Activated CD8-positive, alpha-beta T cell treated with anti-CD3 and anti-CD28 coated beads for 36 hours (primary cell): ENCODE measurements at regions not wholly inside any gene's neighbourhood (a gene's known extent, or its start where the extent isn't known, plus 50 kb on each side); places are given as distances from the start of the nearest gene placed in this dataset.
"Not testable (repeated sequence)": the region's sequence is repeated elsewhere in the genome, so short reads cannot be mapped to it uniquely, and the experiment has no call there.

Source experiments
- ATAC-seq: fragments of 200-7000 bp; cut with Tn5 transposase; one replicate; pipeline ENCODE4 v1.10.0; 2021; ENCODE audit warnings: mild to moderate bottlenecking, moderate library complexity
- CTCF ChIA-PET: fragments of 350-600 bp; sonication (Branson Sonifier 250); formaldehyde crosslinking; loops from one replicate; lab custom pipeline; 2021; ENCODE audit warnings: antibody characterized with exemption; lab: Charles Lee
- POLR2A ChIA-PET: fragments of 350-600 bp; sonication (Branson Sonifier 250); formaldehyde crosslinking; loops from one replicate; lab custom pipeline; 2021; ENCODE audit warnings: antibody characterized with exemption; lab: Charles Lee
- DNase-seq: peaks from one replicate; pipeline ENCODE4 v3.0.0-alpha.2; 2020
- H3K27ac Mint-ChIP-seq: one replicate; pipeline ENCODE4 v1.8.0; 2021; ENCODE audit warnings: mild to moderate bottlenecking, mixed read lengths
- H3K27me3 Mint-ChIP-seq: one replicate; pipeline ENCODE4 v1.8.0; 2021; ENCODE audit warnings: mixed read lengths
- H3K36me3 Mint-ChIP-seq: one replicate; pipeline ENCODE4 v1.8.0; 2021; ENCODE audit warnings: low read depth, mixed read lengths
- H3K4me1 Mint-ChIP-seq: one replicate; pipeline ENCODE4 v1.8.0; 2021; ENCODE audit warnings: low read depth, mixed read lengths
- H3K4me3 Mint-ChIP-seq: one replicate; pipeline ENCODE4 v1.8.0; 2021; ENCODE audit warnings: mild to moderate bottlenecking, moderate library complexity, mixed read lengths
- H3K9me3 Mint-ChIP-seq: one replicate; pipeline ENCODE4 v1.8.0; 2021; ENCODE audit warnings: mixed read lengths
- intact Hi-C: fragments of 100-400 bp; cut with micrococcal nuclease; formaldehyde crosslinking; loops from one replicate; pipeline ENCODE4 v1.10.0; 2022
- TF ChIP-seq, protein P1 (sequence below): fragments of 200-600 bp; IDR thresholded peaks from one replicate; pipeline ENCODE4 v1.8.0; 2022; ENCODE audit warnings: antibody characterized with exemption, mild to moderate bottlenecking

DNA sequence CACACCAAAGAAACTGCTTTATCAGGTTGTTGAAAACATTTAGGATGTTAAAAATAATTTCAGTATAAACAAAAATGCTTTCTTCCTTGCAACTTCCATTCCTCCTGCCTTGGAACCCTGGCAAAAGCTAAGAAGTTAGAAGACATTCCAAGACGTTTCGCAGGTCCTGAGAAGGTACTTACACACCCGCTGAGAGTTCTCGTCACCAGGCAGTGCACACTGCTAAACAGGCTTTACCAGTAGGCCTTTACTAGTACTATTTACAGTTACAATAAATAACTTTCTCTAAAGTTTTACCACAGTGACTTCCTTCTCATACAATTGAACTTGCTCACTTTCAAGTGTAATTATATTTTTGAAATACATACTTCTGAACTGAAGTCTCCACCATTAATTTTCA is 81.4 kb upstream of the RPS6KA2 start:
- DNase-seq, result no peak
- CTCF ChIA-PET, result no interaction called here
- no peak for ATAC-seq
- H3K27ac Mint-ChIP-seq, result no peak overlapping the region
- peaks cover 4% of the 10 kb centered on the region for H3K27me3 Mint-ChIP-seq
- peaks cover 4% of the 10 kb centered on the region for H3K9me3 Mint-ChIP-seq
- TF ChIP-seq, protein P1, sequence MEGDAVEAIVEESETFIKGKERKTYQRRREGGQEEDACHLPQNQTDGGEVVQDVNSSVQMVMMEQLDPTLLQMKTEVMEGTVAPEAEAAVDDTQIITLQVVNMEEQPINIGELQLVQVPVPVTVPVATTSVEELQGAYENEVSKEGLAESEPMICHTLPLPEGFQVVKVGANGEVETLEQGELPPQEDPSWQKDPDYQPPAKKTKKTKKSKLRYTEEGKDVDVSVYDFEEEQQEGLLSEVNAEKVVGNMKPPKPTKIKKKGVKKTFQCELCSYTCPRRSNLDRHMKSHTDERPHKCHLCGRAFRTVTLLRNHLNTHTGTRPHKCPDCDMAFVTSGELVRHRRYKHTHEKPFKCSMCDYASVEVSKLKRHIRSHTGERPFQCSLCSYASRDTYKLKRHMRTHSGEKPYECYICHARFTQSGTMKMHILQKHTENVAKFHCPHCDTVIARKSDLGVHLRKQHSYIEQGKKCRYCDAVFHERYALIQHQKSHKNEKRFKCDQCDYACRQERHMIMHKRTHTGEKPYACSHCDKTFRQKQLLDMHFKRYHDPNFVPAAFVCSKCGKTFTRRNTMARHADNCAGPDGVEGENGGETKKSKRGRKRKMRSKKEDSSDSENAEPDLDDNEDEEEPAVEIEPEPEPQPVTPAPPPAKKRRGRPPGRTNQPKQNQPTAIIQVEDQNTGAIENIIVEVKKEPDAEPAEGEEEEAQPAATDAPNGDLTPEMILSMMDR, result no peak
- POLR2A ChIA-PET, result no interaction called here
- intact Hi-C loops, result no loop called here
- H3K36me3 Mint-ChIP-seq, result no peaks in the 10 kb centered on the region
- no peak overlapping the region for H3K4me3 Mint-ChIP-seq
- no peaks in the 10 kb centered on the region for H3K4me1 Mint-ChIP-seq

- no peak overlapping the region for H3K27ac Mint-ChIP-seq
- ChIA-PET POLR2A (no interaction called here), CTCF (no interaction called here)
- H3K36me3 Mint-ChIP-seq, result no peaks in the 10 kb centered on the region
- TF ChIP-seq, protein P1, result no peak
- no peak overlapping the region for H3K4me3 Mint-ChIP-seq
- ATAC-seq (peak; percentile 77), DNase-seq (peak; percentile 55)
- H3K9me3 Mint-ChIP-seq, result peaks cover 4% of the 10 kb centered on the region
- no peaks in the 10 kb centered on the region for H3K4me1 Mint-ChIP-seq
- intact Hi-C loops, result no loop called here
- peaks cover 4% of the 10 kb centered on the region for H3K27me3 Mint-ChIP-seq
Measured at GRCh38 chr6:166707045-166707444, 80.0 kb upstream of the RPS6KA2 start.

DNA sequence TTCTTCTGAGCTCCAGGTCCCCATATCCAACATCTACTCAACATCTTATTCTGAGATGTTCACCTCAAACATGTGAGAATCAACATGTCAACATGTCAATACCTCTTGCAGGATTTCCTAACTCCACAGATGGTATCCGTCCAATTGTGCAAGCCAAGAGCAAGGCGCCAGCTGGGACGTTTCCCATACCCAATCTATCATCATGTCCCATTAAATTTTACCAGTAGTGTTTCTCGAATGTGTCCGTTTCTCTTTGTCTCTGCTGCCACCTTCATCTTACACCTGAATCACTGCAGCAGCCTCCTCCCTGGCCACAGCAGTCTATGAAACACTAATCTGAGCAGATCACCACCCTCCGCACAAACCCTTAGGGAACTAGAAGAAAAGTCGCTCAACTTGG is 78.0 kb upstream of the RPS6KA2 start:
- DNase-seq, result no peak
- H3K4me3 Mint-ChIP-seq, result no peak overlapping the region
- intact Hi-C loops, result no loop called here
- no peak for ATAC-seq
- TF ChIP-seq, protein P1, result no peak
- peaks cover 4% of the 10 kb centered on the region for H3K27me3 Mint-ChIP-seq
- no peaks in the 10 kb centered on the region for H3K9me3 Mint-ChIP-seq
- peaks cover 3% of the 10 kb centered on the region for H3K4me1 Mint-ChIP-seq
- ChIA-PET CTCF (no interaction called here), POLR2A (no interaction called here)
- no peaks in the 10 kb centered on the region for H3K36me3 Mint-ChIP-seq
- H3K27ac Mint-ChIP-seq, result no peak overlapping the region

- Mint-ChIP-seq H3K27ac (no peak overlapping the region), H3K4me3 (no peak overlapping the region), H3K4me1 (peaks cover 3% of the 10 kb centered on the region), H3K36me3 (no peaks in the 10 kb centered on the region), H3K27me3 (peaks cover 4% of the 10 kb centered on the region), H3K9me3 (no peaks in the 10 kb centered on the region)
- TF ChIP-seq, protein P1, result no peak
- no peak for DNase-seq
- CTCF ChIA-PET, result interaction anchor here (1.2 to 1.3 kb wide), 2 partner anchors 43 to 71 kb away, joined by 3 read pairs; no protein-coding TSS in a partner anchor
- intact Hi-C loops, result no loop called here
- ATAC-seq, result no peak
- POLR2A ChIA-PET, result no interaction called here
Measured at GRCh38 chr6:166704171-166704570, 77.1 kb upstream of the RPS6KA2 start.

DNA sequence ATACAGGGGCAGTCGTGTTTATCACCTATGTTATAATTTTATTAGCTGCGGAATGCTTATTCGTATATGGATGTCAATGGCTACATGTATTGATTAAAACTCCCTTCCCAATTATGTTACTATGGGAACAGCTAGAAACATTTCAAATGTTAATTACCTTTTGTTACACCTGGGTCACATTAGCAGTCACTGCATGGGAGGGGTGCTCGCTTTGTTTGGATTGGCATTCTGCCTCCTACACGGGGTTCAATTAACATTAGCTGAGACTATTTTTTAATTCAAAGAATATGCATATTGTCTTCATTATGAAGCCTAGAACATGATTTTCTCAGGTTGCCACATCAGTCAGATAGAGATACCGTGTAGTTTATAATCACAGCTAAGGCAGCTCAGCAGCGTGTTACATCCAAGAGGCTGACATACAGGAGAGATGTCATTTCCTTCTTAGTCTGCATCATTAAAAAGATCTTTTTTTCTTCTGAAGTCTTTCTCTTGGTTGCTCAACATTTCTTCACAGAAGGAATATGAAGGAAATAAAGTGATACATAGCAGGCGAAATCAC is 76.2 kb upstream of the RPS6KA2 start:
- CTCF ChIA-PET, result interaction anchor here (1.2 to 1.3 kb wide), 2 partner anchors 42 to 72 kb away, joined by 3 read pairs; no protein-coding TSS in a partner anchor
- Mint-ChIP-seq H3K9me3 (no peaks in the 10 kb centered on the region), H3K4me3 (no peak overlapping the region), H3K27me3 (peaks cover 4% of the 10 kb centered on the region), H3K4me1 (peaks cover 3% of the 10 kb centered on the region), H3K36me3 (no peaks in the 10 kb centered on the region), H3K27ac (no peak overlapping the region)
- TF ChIP-seq, protein P1, result no peak
- DNase-seq (no peak), ATAC-seq (no peak)
- POLR2A ChIA-PET, result no interaction called here
- intact Hi-C loops, result no loop called here

DNA sequence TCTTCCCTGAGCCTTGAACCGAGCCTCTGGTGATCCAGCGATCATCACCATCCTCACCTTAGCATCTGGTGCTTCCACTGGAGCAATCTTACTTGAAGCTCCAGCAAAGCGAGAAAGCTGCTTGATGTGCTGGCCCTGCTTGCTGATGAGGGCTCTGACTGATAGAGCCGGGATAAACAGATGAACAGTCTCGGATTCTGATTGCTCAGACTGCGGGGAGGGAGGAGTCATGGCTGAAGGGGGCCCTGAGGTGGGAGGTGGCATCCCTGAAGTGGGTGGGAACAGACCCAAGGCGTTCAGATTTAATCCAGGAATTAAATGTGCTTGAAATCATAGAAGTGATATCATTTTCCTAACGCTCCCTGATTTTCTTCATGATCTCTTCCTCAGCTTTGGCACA is 74.4 kb upstream of the RPS6KA2 start:
- POLR2A ChIA-PET, H3K4me1 Mint-ChIP-seq, ATAC-seq, H3K4me3 Mint-ChIP-seq, intact Hi-C loops, H3K27me3 Mint-ChIP-seq, DNase-seq, H3K27ac Mint-ChIP-seq, H3K36me3 Mint-ChIP-seq, H3K9me3 Mint-ChIP-seq: not testable (repeated sequence)
- CTCF ChIA-PET, result interaction anchor here (0.9 kb wide), 1 partner anchor 75 kb away, joined by 4 read pairs; no protein-coding TSS in a partner anchor

DNA sequence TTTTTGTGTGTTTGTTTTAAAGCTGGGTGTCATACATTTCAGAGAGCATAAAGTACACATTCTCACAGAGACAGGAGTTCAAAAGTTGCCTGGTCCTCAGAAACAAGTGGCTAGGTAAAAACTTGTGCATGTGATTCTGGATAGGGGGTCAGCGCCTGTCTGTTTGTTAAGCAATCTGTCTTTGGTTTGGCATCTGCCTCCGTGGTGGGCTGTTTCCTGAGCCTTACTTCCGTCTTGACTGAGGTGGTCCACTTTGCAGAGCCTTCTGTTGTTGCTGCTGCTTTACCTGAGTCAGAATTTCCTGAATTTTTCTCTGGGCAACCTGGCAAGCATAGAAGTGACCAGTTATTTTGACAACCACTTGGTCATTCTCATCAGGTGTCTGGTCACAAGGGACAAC is 73.8 kb upstream of the RPS6KA2 start:
- H3K4me3 Mint-ChIP-seq, H3K27me3 Mint-ChIP-seq, CTCF ChIA-PET, POLR2A ChIA-PET, H3K4me1 Mint-ChIP-seq, H3K27ac Mint-ChIP-seq, ATAC-seq, DNase-seq, intact Hi-C loops, H3K36me3 Mint-ChIP-seq, H3K9me3 Mint-ChIP-seq: not testable (repeated sequence)
